C4-2B (cell line): ENCODE measurements at regions not wholly inside any gene's neighbourhood (a gene's known extent, or its start where the extent isn't known, plus 50 kb on each side); places are given as distances from the start of the nearest gene placed in this dataset.

Source experiments
- ZFX ChIP-seq: fragments of 450-650 bp; IDR thresholded peaks from 2 replicates; pipeline ENCODE4 v1.6.1; 2017
- TF ChIP-seq, protein P1 (sequence below): fragments of 450-650 bp; conservative IDR thresholded peaks from 2 replicates; pipeline ENCODE4 v1.5.1; 2017; ENCODE audit warnings: mild to moderate bottlenecking

DNA sequence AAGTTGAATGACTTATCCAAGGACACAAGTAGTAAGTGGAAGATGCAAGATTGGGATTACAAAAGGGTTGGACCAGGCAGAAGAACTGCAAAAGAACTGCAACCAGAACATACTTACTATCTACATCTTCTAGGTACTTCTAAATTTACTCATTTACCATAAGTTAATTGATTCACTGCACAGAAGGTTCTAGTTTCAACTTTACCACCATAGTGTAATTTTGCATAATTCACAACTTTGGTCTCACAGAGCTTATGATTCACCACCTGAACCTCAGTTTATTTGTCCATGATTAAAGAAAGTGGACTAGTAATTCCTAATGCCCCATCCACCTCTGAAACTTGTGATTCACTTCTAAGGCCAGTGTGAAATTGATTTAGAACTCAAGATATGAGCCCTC lies 236.8 kb upstream of the UBE2E2 start:
- TF ChIP-seq, protein P1, sequence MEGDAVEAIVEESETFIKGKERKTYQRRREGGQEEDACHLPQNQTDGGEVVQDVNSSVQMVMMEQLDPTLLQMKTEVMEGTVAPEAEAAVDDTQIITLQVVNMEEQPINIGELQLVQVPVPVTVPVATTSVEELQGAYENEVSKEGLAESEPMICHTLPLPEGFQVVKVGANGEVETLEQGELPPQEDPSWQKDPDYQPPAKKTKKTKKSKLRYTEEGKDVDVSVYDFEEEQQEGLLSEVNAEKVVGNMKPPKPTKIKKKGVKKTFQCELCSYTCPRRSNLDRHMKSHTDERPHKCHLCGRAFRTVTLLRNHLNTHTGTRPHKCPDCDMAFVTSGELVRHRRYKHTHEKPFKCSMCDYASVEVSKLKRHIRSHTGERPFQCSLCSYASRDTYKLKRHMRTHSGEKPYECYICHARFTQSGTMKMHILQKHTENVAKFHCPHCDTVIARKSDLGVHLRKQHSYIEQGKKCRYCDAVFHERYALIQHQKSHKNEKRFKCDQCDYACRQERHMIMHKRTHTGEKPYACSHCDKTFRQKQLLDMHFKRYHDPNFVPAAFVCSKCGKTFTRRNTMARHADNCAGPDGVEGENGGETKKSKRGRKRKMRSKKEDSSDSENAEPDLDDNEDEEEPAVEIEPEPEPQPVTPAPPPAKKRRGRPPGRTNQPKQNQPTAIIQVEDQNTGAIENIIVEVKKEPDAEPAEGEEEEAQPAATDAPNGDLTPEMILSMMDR = no peak
- TF ChIP-seq ZFX = no peak
